GM21825 (cell line): ENCODE measurements at regions not wholly inside any gene's neighbourhood (a gene's known extent, or its start where the extent isn't known, plus 50 kb on each side); places are given as distances from the start of the nearest gene placed in this dataset.

Experiments used
- ATAC-seq: cut with Tn5 transposase; IDR thresholded peaks from one replicate; pipeline ENCODE4 v1.9.1; 2021; ENCODE audit warnings: mild to moderate bottlenecking, moderate library complexity; ENCODE audit not compliant: unreplicated experiment

GRCh38 chr10:58140691-58141347 lies 126.9 kb downstream of the IPMK start:
- no peak for ATAC-seq

GRCh38 chr10:58140054-58140453 lies 127.6 kb downstream of the IPMK start:
- no peak for ATAC-seq

- no peak for ATAC-seq
These were observed 129.9 kb downstream of the IPMK start for GRCh38 chr10:58137813-58138212.

GRCh38 chr10:58115218-58116050 lies 152.3 kb downstream of the IPMK start:
- ATAC-seq = no peak

GRCh38 chr10:58109731-58110130 lies 158.0 kb downstream of the IPMK start:
- no peak for ATAC-seq

- ATAC-seq = no peak
These were observed 160.2 kb downstream of the IPMK start for GRCh38 chr10:58107506-58107905.

- no peak for ATAC-seq
These were observed 161.3 kb downstream of the IPMK start for GRCh38 chr10:58106211-58107035.

GRCh38 chr10:58104351-58104751 lies 163.3 kb downstream of the IPMK start:
- ATAC-seq = no peak

GRCh38 chr10:58102897-58103296 lies 164.8 kb downstream of the IPMK start:
- no peak for ATAC-seq

GRCh38 chr10:58101682-58102081 lies 166.0 kb downstream of the IPMK start:
- ATAC-seq = no peak

GRCh38 chr10:58094985-58095718 lies 172.5 kb downstream of the IPMK start:
- ATAC-seq = no peak

GRCh38 chr10:58091886-58092285 lies 175.8 kb downstream of the IPMK start:
- ATAC-seq = no peak

- ATAC-seq = no peak
These were observed 178.0 kb downstream of the IPMK start for GRCh38 chr10:58089739-58090138.

- ATAC-seq = no peak
These were observed 179.8 kb downstream of the IPMK start for GRCh38 chr10:58087896-58088295.

- ATAC-seq = no peak
These were observed 180.9 kb downstream of the IPMK start for GRCh38 chr10:58086763-58087150.

GRCh38 chr10:58086144-58086762 lies 181.4 kb downstream of the IPMK start:
- no peak for ATAC-seq

- no peak for ATAC-seq
These were observed 185.4 kb downstream of the IPMK start for GRCh38 chr10:58082248-58082647.

- ATAC-seq = no peak
These were observed 186.3 kb downstream of the IPMK start for GRCh38 chr10:58081353-58081752.

- no peak for ATAC-seq
These were observed 188.2 kb downstream of the IPMK start for GRCh38 chr10:58079461-58079860.

GRCh38 chr10:58072634-58073033 lies 195.1 kb downstream of the IPMK start:
- ATAC-seq = no peak
